Peyer's patch (tissue), 4 donors: ENCODE measurements at regions not wholly inside any gene's neighbourhood (a gene's known extent, or its start where the extent isn't known, plus 50 kb on each side); places are given as distances from the start of the nearest gene placed in this dataset.

Source experiments
- POLR2A ChIP-seq, 2 donors: fragments of 450-650 bp; IDR thresholded peaks; one replicate each; pipeline ENCODE4 v1.5.1; 2017; ENCODE audit warnings: antibody characterized with exemption in 2 of 2, mild to moderate bottlenecking in 2 of 2, moderate library complexity in 2 of 2
- TF ChIP-seq, protein P1 (sequence below), 6 experiments: fragments of 450-650 bp in 4 of 6; fragments of 200-600 bp in 2 of 6; sonication (generic) in 1 of 6; IDR thresholded peaks; one replicate each; pipeline ENCODE4 v1.5.1; 2017 to 2019; ENCODE audit warnings: antibody characterized with exemption in 6 of 6, mild to moderate bottlenecking in 3 of 6, moderate library complexity in 1 of 6

DNA sequence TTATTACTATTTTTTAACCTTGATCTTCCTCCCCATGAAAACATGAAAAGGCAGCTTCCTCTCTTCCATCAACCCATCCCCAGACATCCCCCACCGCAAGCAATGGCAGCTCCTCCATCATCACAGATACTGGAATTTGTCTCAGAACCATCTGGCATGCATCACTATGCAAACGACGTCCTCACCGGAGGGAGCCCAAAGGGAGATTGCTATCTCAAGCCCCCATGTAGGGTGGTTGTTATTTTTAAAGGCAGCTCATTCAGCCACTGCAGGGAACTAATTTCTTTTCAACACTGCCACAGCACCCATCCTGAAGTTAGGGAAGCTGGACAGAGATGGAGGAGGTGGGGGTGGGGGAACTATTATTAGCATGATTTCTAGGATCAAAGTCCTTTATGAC is 222.5 kb downstream of the FOXL1 start:
- TF ChIP-seq, protein P1, sequence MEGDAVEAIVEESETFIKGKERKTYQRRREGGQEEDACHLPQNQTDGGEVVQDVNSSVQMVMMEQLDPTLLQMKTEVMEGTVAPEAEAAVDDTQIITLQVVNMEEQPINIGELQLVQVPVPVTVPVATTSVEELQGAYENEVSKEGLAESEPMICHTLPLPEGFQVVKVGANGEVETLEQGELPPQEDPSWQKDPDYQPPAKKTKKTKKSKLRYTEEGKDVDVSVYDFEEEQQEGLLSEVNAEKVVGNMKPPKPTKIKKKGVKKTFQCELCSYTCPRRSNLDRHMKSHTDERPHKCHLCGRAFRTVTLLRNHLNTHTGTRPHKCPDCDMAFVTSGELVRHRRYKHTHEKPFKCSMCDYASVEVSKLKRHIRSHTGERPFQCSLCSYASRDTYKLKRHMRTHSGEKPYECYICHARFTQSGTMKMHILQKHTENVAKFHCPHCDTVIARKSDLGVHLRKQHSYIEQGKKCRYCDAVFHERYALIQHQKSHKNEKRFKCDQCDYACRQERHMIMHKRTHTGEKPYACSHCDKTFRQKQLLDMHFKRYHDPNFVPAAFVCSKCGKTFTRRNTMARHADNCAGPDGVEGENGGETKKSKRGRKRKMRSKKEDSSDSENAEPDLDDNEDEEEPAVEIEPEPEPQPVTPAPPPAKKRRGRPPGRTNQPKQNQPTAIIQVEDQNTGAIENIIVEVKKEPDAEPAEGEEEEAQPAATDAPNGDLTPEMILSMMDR (IDR thresholded peaks at IDR 0.05) = no peak
- TF ChIP-seq POLR2A (IDR thresholded peaks at IDR 0.05) = no peak
